ENCODE measurements at regions not wholly inside any gene's neighbourhood (a gene's known extent, or its start where the extent isn't known, plus 50 kb on each side); places are given as distances from the start of the nearest gene placed in this dataset.

- H3K4me1 Mint-ChIP-seq, result peaks cover 34% of the 10 kb centered on the region
- no peaks in the 10 kb centered on the region for H3K27me3 Mint-ChIP-seq
- H3K9me3 Mint-ChIP-seq (ENCODE audit: insufficient read depth), result no peaks in the 10 kb centered on the region
- H3K27me3 ChIP-seq (replicated peaks in 1 of 4; ENCODE audit: control extremely low read depth in 1 of 4, control insufficient read depth in 3 of 4, insufficient read depth in 4 of 4, low read length in 3 of 4), result no peaks in the 10 kb centered on the region
- no peaks in the 10 kb centered on the region for H4K20me1 ChIP-seq (ENCODE audit: control insufficient read depth, insufficient read depth, low read length, poor library complexity, severe bottlenecking)
- H3K4me2 ChIP-seq (replicated peaks; ENCODE audit: low read depth, low read length, poor library complexity, severe bottlenecking), result no peak overlapping the region
- peaks cover 25% of the 10 kb centered on the region for H3K79me2 ChIP-seq (ENCODE audit: control insufficient read depth, insufficient read depth, low read length)
- no peak for DNase-seq
- H3K4me3 ChIP-seq (ENCODE audit: control extremely low read depth in 1 of 5, extremely low read depth in 1 of 5, insufficient read depth in 1 of 5, low read depth in 2 of 5, low read length in 4 of 5), result no peak overlapping the region
- ChIA-PET POLR2A (no interaction called here), CTCF (no interaction called here)
- H3K4me1 ChIP-seq (ENCODE audit: control insufficient read depth in 2 of 2, insufficient read depth in 2 of 2, low read length in 2 of 2), result peaks cover 11 to 15% of the 10 kb centered on the region in 2 donors
- H2AFZ ChIP-seq (ENCODE audit: insufficient read depth, low read depth, low read length, poor library complexity, severe bottlenecking), result no peak overlapping the region
- TF ChIP-seq EZH2 (IDR thresholded peaks at IDR 0.05; ENCODE audit: borderline replicate concordance, insufficient read depth, low read depth, low read length, poor library complexity, severe bottlenecking) (no peak), CTCF (IDR thresholded peaks at IDR 0.05) (no peak)
- no peaks in the 10 kb centered on the region for H3K36me3 ChIP-seq (replicated peaks in 1 of 2; ENCODE audit: control extremely low read depth in 1 of 2, control insufficient read depth in 1 of 2, extremely low read depth in 1 of 2, insufficient read depth in 2 of 2, low read length in 1 of 2)
- H3K9ac ChIP-seq (ENCODE audit: low read length), result no peak overlapping the region
- intact Hi-C loops (cut with micrococcal nuclease), result no loop called here
- H3K9me3 ChIP-seq (ENCODE audit: control extremely low read depth in 1 of 3, control insufficient read depth in 2 of 3, insufficient read depth in 1 of 3, low read length in 2 of 3), result no peaks in the 10 kb centered on the region
- H3K4me3 Mint-ChIP-seq, result no peak overlapping the region
- H3K27ac Mint-ChIP-seq, result no peak overlapping the region
- no peak overlapping the region for H3K27ac ChIP-seq (ENCODE audit: low read length in 2 of 2)
- ATAC-seq (ENCODE audit: low read depth), result no peak
- 96% methylated on average over 4 of the region's 8 CpGs for WGBS (ENCODE audit: insufficient coverage)
Observed at GRCh38 chrX:10034740-10035260, 67.6 kb downstream of the CLDN34 start.

GRCh38 chrX:10038585-10038984, 71.4 kb downstream of the CLDN34 start:
- intact Hi-C loops (cut with micrococcal nuclease), result no loop called here
- H4K20me1 ChIP-seq (ENCODE audit: control insufficient read depth, insufficient read depth, low read length, poor library complexity, severe bottlenecking), result no peaks in the 10 kb centered on the region
- DNase-seq (no peak), ATAC-seq (ENCODE audit: low read depth) (no peak)
- H3K4me3 ChIP-seq (ENCODE audit: control extremely low read depth in 1 of 5, extremely low read depth in 1 of 5, insufficient read depth in 1 of 5, low read depth in 2 of 5, low read length in 4 of 5), result no peak overlapping the region
- H3K36me3 ChIP-seq (replicated peaks in 1 of 2; ENCODE audit: control extremely low read depth in 1 of 2, control insufficient read depth in 1 of 2, extremely low read depth in 1 of 2, insufficient read depth in 2 of 2, low read length in 1 of 2), result no peaks in the 10 kb centered on the region
- H3K4me3 Mint-ChIP-seq, result no peak overlapping the region
- CTCF ChIA-PET, result no interaction called here
- peaks cover 34% of the 10 kb centered on the region for H3K4me1 Mint-ChIP-seq
- H3K27me3 ChIP-seq (replicated peaks in 1 of 4; ENCODE audit: control extremely low read depth in 1 of 4, control insufficient read depth in 3 of 4, insufficient read depth in 4 of 4, low read length in 3 of 4), result no peaks in the 10 kb centered on the region
- no peak overlapping the region for H2AFZ ChIP-seq (ENCODE audit: insufficient read depth, low read depth, low read length, poor library complexity, severe bottlenecking)
- H3K9me3 ChIP-seq (ENCODE audit: control extremely low read depth in 1 of 3, control insufficient read depth in 2 of 3, insufficient read depth in 1 of 3, low read length in 2 of 3), result no peaks in the 10 kb centered on the region
- 83% methylated on average over 1 of the region's 6 CpGs for WGBS (ENCODE audit: insufficient coverage)
- H3K27me3 Mint-ChIP-seq, result no peaks in the 10 kb centered on the region
- no peak overlapping the region for H3K9ac ChIP-seq (ENCODE audit: low read length)
- no peak overlapping the region for H3K27ac Mint-ChIP-seq
- POLR2A ChIA-PET, result no interaction called here
- H3K27ac ChIP-seq (ENCODE audit: low read length in 2 of 2), result no peak overlapping the region
- H3K4me2 ChIP-seq (replicated peaks; ENCODE audit: low read depth, low read length, poor library complexity, severe bottlenecking), result no peak overlapping the region
- peaks cover 46% of the 10 kb centered on the region for H3K79me2 ChIP-seq (ENCODE audit: control insufficient read depth, insufficient read depth, low read length)
- no peaks in the 10 kb centered on the region for H3K9me3 Mint-ChIP-seq (ENCODE audit: insufficient read depth)
- peaks cover 0 to 10% of the 10 kb centered on the region in 2 donors for H3K4me1 ChIP-seq (ENCODE audit: control insufficient read depth in 2 of 2, insufficient read depth in 2 of 2, low read length in 2 of 2)
- TF ChIP-seq CTCF (IDR thresholded peaks at IDR 0.05) (no peak), EZH2 (IDR thresholded peaks at IDR 0.05; ENCODE audit: borderline replicate concordance, insufficient read depth, low read depth, low read length, poor library complexity, severe bottlenecking) (no peak)

Data from B cell (primary cell).